GM18861 (cell line): ENCODE measurements at regions not wholly inside any gene's neighbourhood (a gene's known extent, or its start where the extent isn't known, plus 50 kb on each side); places are given as distances from the start of the nearest gene placed in this dataset.
"Not testable (repeated sequence)": the region's sequence is repeated elsewhere in the genome, so short reads cannot be mapped to it uniquely, and the experiment has no call there.

Experiments
- ATAC-seq: cut with Tn5 transposase; IDR thresholded peaks from one replicate; pipeline ENCODE4 v1.9.1; 2021; ENCODE audit not compliant: unreplicated experiment

- not testable (repeated sequence) for ATAC-seq
These were observed 180.3 kb downstream of the NPIPA7 start for GRCh38 chr16:16559179-16559740.

GRCh38 chr16:16561532-16561931 lies 182.6 kb downstream of the NPIPA7 start:
- ATAC-seq = not testable (repeated sequence)

- ATAC-seq = not testable (repeated sequence)
These were observed 185.0 kb downstream of the NPIPA7 start for GRCh38 chr16:16563962-16564361.

GRCh38 chr16:16565326-16565725 lies 186.4 kb downstream of the NPIPA7 start:
- ATAC-seq = not testable (repeated sequence)

- ATAC-seq = not testable (repeated sequence)
These were observed 191.1 kb downstream of the NPIPA7 start for GRCh38 chr16:16570055-16570454.

GRCh38 chr16:16570874-16571273 lies 191.9 kb downstream of the NPIPA7 start:
- not testable (repeated sequence) for ATAC-seq

GRCh38 chr16:16572130-16572774 lies 193.3 kb downstream of the NPIPA7 start:
- ATAC-seq = not testable (repeated sequence)

- not testable (repeated sequence) for ATAC-seq
These were observed 198.1 kb downstream of the NPIPA7 start for GRCh38 chr16:16577062-16577461.

- no peak for ATAC-seq
These were observed 199.8 kb downstream of the NPIPA7 start for GRCh38 chr16:16578701-16579100.

GRCh38 chr16:16582916-16583315 lies 204.0 kb downstream of the NPIPA7 start:
- ATAC-seq = not testable (repeated sequence)

GRCh38 chr16:16586073-16586651 lies 207.2 kb downstream of the NPIPA7 start:
- ATAC-seq = not testable (repeated sequence)

GRCh38 chr16:16586969-16587368 lies 208.0 kb downstream of the NPIPA7 start:
- ATAC-seq = not testable (repeated sequence)

GRCh38 chr16:16588436-16588835 lies 209.5 kb downstream of the NPIPA7 start:
- not testable (repeated sequence) for ATAC-seq

- ATAC-seq = not testable (repeated sequence)
These were observed 211.8 kb downstream of the NPIPA7 start for GRCh38 chr16:16590654-16591318.

GRCh38 chr16:16593156-16593863 lies 214.4 kb downstream of the NPIPA7 start:
- not testable (repeated sequence) for ATAC-seq

GRCh38 chr16:16595029-16595718 lies 216.2 kb downstream of the NPIPA7 start:
- ATAC-seq = peak; percentile 42

- ATAC-seq = not testable (repeated sequence)
These were observed 222.3 kb downstream of the NPIPA7 start for GRCh38 chr16:16601239-16601638.

GRCh38 chr16:16607401-16608082 lies 228.6 kb downstream of the NPIPA7 start:
- not testable (repeated sequence) for ATAC-seq

GRCh38 chr16:16609627-16610026 lies 230.7 kb downstream of the NPIPA7 start:
- not testable (repeated sequence) for ATAC-seq
